A549 (cell line): ENCODE measurements at regions not wholly inside any gene's neighbourhood (a gene's known extent, or its start where the extent isn't known, plus 50 kb on each side); places are given as distances from the start of the nearest gene placed in this dataset.

Experiments
- ATAC-seq, 2 experiments: fragments of 200-7000 bp in 1 of 2; fragments of >200 bp in 1 of 2; cut with Nextera tagmentation in 1 of 2; cut with Tn5 transposase in 1 of 2; 3 replicates each; pipeline versions ENCODE4 v1.8.0 to v1.9.1; 2018 to 2020; ENCODE audit warnings: mild to moderate bottlenecking in 1 of 2, moderate library complexity in 1 of 2
- CTCF ChIA-PET: fragments of 300-600 bp; sonication (Branson Sonifier 250); formaldehyde crosslinking; extraction: SDS; loops from one replicate; lab custom pipeline; 2021; ENCODE audit warnings: antibody characterized with exemption, inconsistent platforms; lab: Yijun Ruan, JAX
- POLR2A ChIA-PET: fragments of 350-600 bp; formaldehyde crosslinking; extraction: SDS; loops from one replicate; lab custom pipeline; 2021; ENCODE audit warnings: antibody characterized with exemption, inconsistent platforms; lab: Yijun Ruan, JAX
- DNase-seq, 2 experiments: peaks; one replicate each; pipeline versions ENCODE4 v3.0.0 to v3.0.0-alpha.2; 2011 to 2016; ENCODE audit warnings: low read depth in 1 of 2, low spot score in 1 of 2
- FAIRE-seq: peaks from 2 replicates; lab custom pipeline; 2011; peaks lifted over from hg19 to GRCh38; lab: Jason Lieb, UNC
- H3K27ac ChIP-seq, 2 experiments: fragments of >200 bp; sonication (Bioruptor Twin); formaldehyde crosslinking; 3 replicates each; pipeline ENCODE4 v1.5.1; 2016 to 2017
- H3K4me1 ChIP-seq: fragments of >200 bp; sonication (Bioruptor Twin); formaldehyde crosslinking; 3 replicates; pipeline ENCODE4 v1.6.1; 2016
- H3K4me2 ChIP-seq: fragments of >200 bp; sonication (Bioruptor Twin); formaldehyde crosslinking; 3 replicates; pipeline ENCODE4 v1.6.1; 2016
- H3K4me3 ChIP-seq: fragments of >200 bp; sonication (Bioruptor Twin); formaldehyde crosslinking; 3 replicates; pipeline ENCODE4 v1.5.1; 2016
- H3K9me3 ChIP-seq: fragments of >200 bp; sonication (Bioruptor Twin); formaldehyde crosslinking; 3 replicates; pipeline ENCODE4 v1.6.1; 2016
- BCL3 ChIP-seq: fragments of >200 bp; sonication (Bioruptor Twin); formaldehyde crosslinking; IDR thresholded peaks from 3 replicates; pipeline ENCODE4 v1.6.1; 2016
- BHLHE40 ChIP-seq: IDR thresholded peaks from 2 replicates; pipeline ENCODE4 v1.6.1; 2012; ENCODE audit warnings: low read depth, low read length, inconsistent platforms
- CEBPB ChIP-seq, 2 experiments: fragments of >200 bp in 1 of 2; sonication (Bioruptor Twin) in 1 of 2; formaldehyde crosslinking in 1 of 2; IDR thresholded peaks; 2 replicates each; pipeline ENCODE4 v1.6.1; 2012 to 2016
- CHD2 ChIP-seq: fragments of 150-350 bp; IDR thresholded peaks from 2 replicates; pipeline ENCODE4 v1.6.1; 2014; ENCODE audit warnings: low read length; ENCODE audit not compliant: partially characterized antibody
- EHMT2 ChIP-seq: fragments of 200-600 bp; sonication (generic); IDR thresholded peaks from 2 replicates; pipeline ENCODE4 v1.6.1; 2016; ENCODE audit warnings: antibody characterized with exemption, low read depth, mild to moderate bottlenecking, moderate library complexity
- EP300 ChIP-seq, 2 experiments: fragments of >200 bp; sonication (Bioruptor Twin); formaldehyde crosslinking; IDR thresholded peaks; 2 replicates in 1 of 2; 3 replicates in 1 of 2; pipeline ENCODE4 v1.6.1; 2016 to 2017
- GATA3 ChIP-seq: IDR thresholded peaks from 2 replicates; pipeline ENCODE4 v1.6.1; 2012; ENCODE audit warnings: borderline replicate concordance
- HMGXB4 ChIP-seq: fragments of 250-450 bp; sonication (Bioruptor Pico); IDR thresholded peaks from 2 replicates; pipeline ENCODE4 v1.5.0; 2021; ENCODE audit warnings: mild to moderate bottlenecking, moderate library complexity, borderline replicate concordance
- HOXB5 ChIP-seq: fragments of 250-450 bp; sonication (Bioruptor Pico); IDR thresholded peaks from 2 replicates; pipeline ENCODE4 v1.5.0; 2020; ENCODE audit warnings: mild to moderate bottlenecking, moderate library complexity
- JUN ChIP-seq, 2 experiments: fragments of >200 bp; sonication (Bioruptor Twin); formaldehyde crosslinking; IDR thresholded peaks; 2 replicates in 1 of 2; 3 replicates in 1 of 2; pipeline ENCODE4 v1.6.1; 2016 to 2017
- KDM1A ChIP-seq: fragments of 200-600 bp; sonication (generic); IDR thresholded peaks from 2 replicates; pipeline ENCODE4 v1.6.1; 2016; ENCODE audit warnings: low read depth, mild to moderate bottlenecking
- MAX ChIP-seq: IDR thresholded peaks from 2 replicates; pipeline ENCODE4 v1.6.1; 2012
- MAZ ChIP-seq: fragments of 150-350 bp; IDR thresholded peaks from 2 replicates; pipeline ENCODE4 v1.6.1; 2014; ENCODE audit warnings: antibody characterized with exemption, low read depth, low read length, borderline replicate concordance
- RAD21 ChIP-seq, 2 experiments: fragments of >200 bp in 1 of 2; sonication (Bioruptor Twin) in 1 of 2; formaldehyde crosslinking in 1 of 2; IDR thresholded peaks in 1 of 2; conservative IDR thresholded peaks in 1 of 2; 2 replicates in 1 of 2; 3 replicates in 1 of 2; pipeline ENCODE4 v1.6.1; 2012 to 2018; ENCODE audit warnings: inconsistent platforms in 1 of 2
- REST ChIP-seq: fragments of 200-600 bp; sonication (generic); IDR thresholded peaks from 2 replicates; pipeline ENCODE4 v1.6.1; 2016; ENCODE audit warnings: antibody characterized with exemption, mild to moderate bottlenecking, moderate library complexity
- ZC3H11A ChIP-seq: fragments of 450-650 bp; IDR thresholded peaks from 2 replicates; pipeline ENCODE4 v1.6.1; 2014; ENCODE audit warnings: antibody characterized with exemption, mild to moderate bottlenecking
- WGBS: methylation state at CpG from one replicate; pipeline ENCODE4 v1.1.6; 2017; ENCODE audit errors: missing lambda C conversion rate; 5-methylcytosine and 5-hydroxymethylcytosine counted together

- TF ChIP-seq CEBPB (IDR thresholded peaks at IDR 0.05) (no peak), EP300 (IDR thresholded peaks at IDR 0.05) (no peak), EHMT2 (no peak), REST (no peak)
- POLR2A ChIA-PET = no interaction called here
- no peaks in the 10 kb centered on the region for H3K9me3 ChIP-seq
- CTCF ChIA-PET = no interaction called here
- FAIRE-seq = no peak
- DNase-seq = no peak
- no peak overlapping the region for H3K4me2 ChIP-seq
- H3K4me3 ChIP-seq = no peak overlapping the region
- WGBS = 79% methylated on average over 6 of the region's 6 CpGs
- ATAC-seq = no peak
- no peak overlapping the region for H3K27ac ChIP-seq
- H3K4me1 ChIP-seq = no peaks in the 10 kb centered on the region
Observed at GRCh38 chr12:41905759-41906297, 238.8 kb downstream of the GXYLT1 start.

GRCh38 chr12:41905073-41905758 is 239.5 kb downstream of the GXYLT1 start:
- WGBS = 44% methylated on average over 7 of the region's 7 CpGs
- TF ChIP-seq BHLHE40 = no peak
- DNase-seq (no peak), ATAC-seq (no peak), FAIRE-seq (no peak)
- Histone ChIP-seq H3K27ac (no peak overlapping the region), H3K9me3 (no peaks in the 10 kb centered on the region), H3K4me1 (no peaks in the 10 kb centered on the region), H3K4me2 (no peak overlapping the region), H3K4me3 (no peak overlapping the region)
- POLR2A ChIA-PET = no interaction called here
- CTCF ChIA-PET = interaction anchor here (1.7 kb wide), 1 partner anchor 14 kb away, joined by 5 read pairs; no protein-coding TSS in a partner anchor

GRCh38 chr12:41904041-41904440 is 240.6 kb downstream of the GXYLT1 start:
- Histone ChIP-seq H3K4me2 (no peak overlapping the region), H3K9me3 (no peaks in the 10 kb centered on the region), H3K4me1 (no peaks in the 10 kb centered on the region), H3K27ac (no peak overlapping the region), H3K4me3 (no peak overlapping the region)
- POLR2A ChIA-PET = no interaction called here
- 38% methylated on average over 4 of the region's 4 CpGs for WGBS
- DNase-seq (no peak), FAIRE-seq (no peak), ATAC-seq (no peak)
- no peak for TF ChIP-seq HMGXB4
- TF ChIP-seq HOXB5 (CRISPR knock-in tag) = no peak
- no peak for TF ChIP-seq JUN (IDR thresholded peaks at IDR 0.05)
- no peak for TF ChIP-seq GATA3
- no peak for TF ChIP-seq ZC3H11A
- no peak for TF ChIP-seq MAX
- TF ChIP-seq CEBPB (IDR thresholded peaks at IDR 0.05) = no peak
- no peak for TF ChIP-seq CHD2
- TF ChIP-seq KDM1A = no peak
- no peak for TF ChIP-seq MAZ
- no peak for TF ChIP-seq BCL3
- no peak for TF ChIP-seq RAD21 (conservative IDR thresholded peaks at IDR 0.05 in 1 of 2, IDR thresholded peaks at IDR 0.05 in 1 of 2)
- CTCF ChIA-PET = interaction anchor here (0.6 to 1.7 kb wide), 2 partner anchors 13 to 35 kb away, joined by 3 to 5 read pairs; no protein-coding TSS in a partner anchor
